GM19240 (cell line): ENCODE measurements at regions not wholly inside any gene's neighbourhood (a gene's known extent, or its start where the extent isn't known, plus 50 kb on each side); places are given as distances from the start of the nearest gene placed in this dataset.
A peak's percentile ranks its signal among the peaks of the same experiment; 100 is the strongest.
"Not testable (repeated sequence)": the region's sequence is repeated elsewhere in the genome, so short reads cannot be mapped to it uniquely, and the experiment has no call there.

Source experiments
- DNase-seq: peaks from one replicate; pipeline ENCODE4 v3.0.0; 2011; ENCODE audit warnings: low spot score; ENCODE audit not compliant: insufficient read length

DNA sequence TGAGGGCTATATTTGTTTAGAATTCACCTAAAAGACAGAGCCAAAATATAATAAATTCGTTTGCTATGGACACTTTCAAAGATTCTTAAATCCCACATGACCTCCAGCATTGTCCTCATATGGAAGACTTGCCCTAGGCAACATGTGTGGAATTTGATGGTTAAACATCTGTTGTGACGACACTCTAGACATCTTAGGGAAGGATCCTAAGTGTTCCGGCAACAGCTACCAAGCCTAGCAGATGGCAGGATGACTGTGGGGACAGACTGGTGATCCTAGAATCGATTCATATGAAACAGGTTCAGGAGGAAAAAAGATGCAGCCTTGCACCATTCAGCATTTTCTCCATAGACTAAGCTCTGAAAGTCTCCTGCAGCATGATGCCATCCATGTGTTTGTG, 77.6 kb upstream of the BACH2 start:
- no peak for DNase-seq

- no peak for DNase-seq
Observed at GRCh38 chr6:90372885-90373284, 76.2 kb upstream of the BACH2 start.

- no peak for DNase-seq
Observed at GRCh38 chr6:90372450-90372849, 75.8 kb upstream of the BACH2 start.

DNA sequence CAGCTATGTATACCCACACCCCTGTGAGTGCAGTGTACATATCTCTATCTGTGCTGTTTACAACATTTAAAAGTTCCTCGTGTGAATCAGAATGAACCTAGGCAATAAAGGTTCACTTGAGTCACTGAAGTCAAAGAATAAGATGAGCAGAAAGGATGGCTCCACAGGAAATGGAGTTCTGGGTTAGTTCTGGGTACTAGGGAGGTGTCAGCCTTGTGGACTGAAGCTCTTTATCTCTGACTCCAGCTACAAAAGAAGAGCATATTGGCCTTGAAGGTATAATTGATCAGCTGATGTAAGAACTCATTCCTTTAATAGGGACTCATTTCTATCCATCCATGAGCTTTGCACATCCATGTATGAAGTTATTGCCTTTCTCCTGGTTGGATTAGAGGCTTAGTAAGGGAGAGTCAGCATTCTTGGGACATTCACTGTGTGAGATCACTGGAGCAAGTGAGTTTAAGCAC, 73.9 kb upstream of the BACH2 start:
- no peak for DNase-seq

DNA sequence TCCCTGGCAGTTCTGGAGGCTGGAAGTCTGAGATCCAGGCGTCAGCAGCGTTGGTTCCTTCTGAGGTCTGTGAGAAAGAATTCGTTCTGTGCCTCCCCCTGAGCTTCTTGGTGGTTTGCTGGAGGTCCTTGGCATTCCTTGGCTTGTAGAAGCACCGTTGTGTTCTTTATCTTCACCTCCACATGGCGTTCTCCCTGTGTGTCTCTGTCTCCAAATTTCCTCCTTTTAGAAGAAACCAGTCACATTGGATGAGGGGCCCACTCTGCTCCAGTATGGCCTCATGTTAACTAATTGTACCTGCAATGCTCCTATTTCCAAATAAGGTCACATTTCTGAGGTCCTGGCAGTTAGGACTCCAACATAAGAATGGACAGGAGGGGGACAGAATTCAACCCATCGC, 73.0 kb upstream of the BACH2 start:
- no peak for DNase-seq

GRCh38 chr6:90369024-90369519, 72.4 kb upstream of the BACH2 start:
- DNase-seq = peak; percentile 48

DNA sequence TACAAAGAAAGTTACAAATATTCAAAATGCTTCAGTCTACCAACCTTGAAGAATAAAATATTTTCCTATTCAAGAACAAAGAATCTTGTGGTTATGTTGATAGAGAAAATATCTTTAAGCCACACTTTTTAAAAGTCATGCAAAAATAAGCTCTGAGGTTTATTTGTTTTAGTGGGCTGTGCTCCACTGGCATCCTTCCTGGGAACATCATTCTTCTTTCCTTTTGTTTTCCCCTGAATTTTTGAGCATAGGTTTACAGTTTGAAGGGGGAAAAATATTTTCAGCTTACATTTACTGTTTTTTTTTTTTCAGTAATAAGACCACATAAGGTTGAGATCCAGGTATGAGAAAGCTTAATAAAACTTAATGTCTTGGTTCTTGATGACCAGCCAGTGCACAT, 72.0 kb upstream of the BACH2 start:
- no peak for DNase-seq

- no peak for DNase-seq
Observed at GRCh38 chr6:90368001-90368400, 71.4 kb upstream of the BACH2 start.

DNA sequence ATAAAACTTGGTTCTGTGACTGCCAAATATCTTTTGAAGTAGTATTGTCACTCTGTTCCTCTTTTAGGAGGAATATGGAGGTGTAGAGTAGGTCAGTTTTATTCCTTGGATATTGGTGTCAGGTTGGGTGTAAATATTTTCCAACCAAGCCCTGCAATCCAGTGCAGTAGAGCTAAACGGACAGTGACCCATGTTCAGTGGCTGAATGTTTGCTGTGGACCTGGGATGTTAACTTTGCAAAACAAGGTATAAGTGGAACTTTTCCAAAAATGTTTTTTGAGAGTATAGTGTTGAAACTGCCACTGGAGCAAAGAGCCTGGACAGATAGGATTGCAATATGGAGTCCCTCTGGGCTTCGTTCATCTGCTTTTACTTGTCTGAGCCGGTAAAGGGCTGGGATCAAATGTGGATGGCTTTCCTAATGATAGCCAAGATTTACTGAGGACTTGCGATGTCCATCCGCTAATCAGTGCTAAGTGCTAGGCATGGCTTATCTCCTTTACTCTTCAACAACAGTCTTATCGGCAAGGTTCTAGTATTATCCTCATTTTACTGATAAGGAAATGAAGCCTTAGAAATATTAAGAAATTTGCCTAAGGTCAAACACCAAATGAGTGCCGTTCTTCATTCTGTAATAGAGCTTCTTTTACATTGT, 69.0 kb upstream of the BACH2 start:
- no peak for DNase-seq

DNA sequence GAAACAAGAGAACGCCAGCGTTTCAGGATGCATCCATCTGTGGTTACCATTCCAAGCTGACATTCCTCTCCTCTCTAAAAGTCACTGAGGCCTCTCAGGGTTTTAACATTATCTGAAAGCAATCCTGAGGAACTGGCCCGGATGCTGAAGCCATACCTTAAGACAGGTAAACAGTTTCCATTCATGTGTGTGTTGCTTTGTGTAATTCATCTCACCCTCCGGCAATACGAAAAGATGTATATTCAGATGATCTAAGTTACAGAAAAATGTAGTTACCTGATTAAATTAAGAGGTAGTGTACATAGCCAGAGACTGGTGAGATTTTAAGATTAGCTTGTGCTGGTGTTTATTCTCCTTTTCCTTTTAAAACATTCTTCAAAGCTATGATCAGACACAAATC, 68.4 kb upstream of the BACH2 start:
- no peak for DNase-seq

- no peak for DNase-seq
Observed at GRCh38 chr6:90364286-90364685, 67.6 kb upstream of the BACH2 start.

- DNase-seq = no peak
Observed at GRCh38 chr6:90362318-90362717, 65.7 kb upstream of the BACH2 start.

DNA sequence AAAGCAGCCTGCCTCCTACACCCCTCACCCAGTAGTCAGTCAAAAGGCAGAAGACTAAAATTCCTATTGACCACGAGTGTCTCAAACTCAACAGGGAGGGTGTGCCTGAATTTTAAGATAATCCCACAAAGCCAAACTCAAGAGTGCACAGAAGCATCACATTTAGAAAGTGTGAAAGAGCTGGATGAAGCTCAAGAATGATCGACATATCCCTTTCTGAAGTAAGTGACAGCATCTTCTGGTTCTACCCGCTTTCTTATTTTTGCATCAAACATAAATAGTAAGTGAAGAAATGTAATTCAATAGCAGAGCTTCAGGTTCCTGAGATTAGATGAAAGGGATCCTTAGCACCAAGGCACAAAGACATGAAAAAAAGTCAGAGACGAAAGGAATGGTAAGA, 64.5 kb upstream of the BACH2 start:
- DNase-seq = no peak

DNA sequence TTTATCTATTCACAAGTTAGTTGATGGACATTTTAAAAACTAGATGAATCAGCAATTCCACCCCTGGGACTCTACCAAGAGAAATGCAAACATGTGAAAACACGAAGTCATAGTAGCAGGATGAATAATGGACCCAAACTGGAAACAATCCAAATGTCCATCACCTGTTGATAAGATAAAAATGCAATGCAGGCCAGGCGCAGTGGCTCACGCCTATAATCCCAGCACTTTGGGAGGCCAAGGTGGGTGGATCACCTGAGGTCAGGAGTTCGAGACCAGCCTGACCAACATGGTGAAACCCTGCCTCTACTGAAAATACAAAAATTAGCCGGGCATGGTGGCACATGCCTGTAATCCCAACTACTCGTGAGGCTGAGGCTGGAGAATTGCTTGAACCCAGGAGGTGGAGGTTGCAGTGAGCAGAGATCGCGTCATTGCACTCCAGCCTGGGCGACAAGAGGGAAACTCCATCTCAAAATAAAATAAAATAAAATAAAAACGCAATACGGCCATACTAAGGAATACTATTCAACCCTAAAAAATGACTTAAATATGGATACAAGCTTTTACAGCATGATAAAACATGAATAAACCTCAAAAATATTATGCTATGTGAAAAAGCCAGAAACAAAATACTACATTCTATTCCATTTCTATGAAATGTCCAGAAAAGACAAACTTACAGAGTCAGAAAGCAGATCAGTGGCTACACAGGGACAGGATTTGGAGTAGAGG, 61.6 kb upstream of the BACH2 start:
- DNase-seq = not testable (repeated sequence)

- DNase-seq = no peak
Observed at GRCh38 chr6:90356012-90356421, 59.4 kb upstream of the BACH2 start.

GRCh38 chr6:90354961-90355360, 58.3 kb upstream of the BACH2 start:
- DNase-seq = no peak

DNA sequence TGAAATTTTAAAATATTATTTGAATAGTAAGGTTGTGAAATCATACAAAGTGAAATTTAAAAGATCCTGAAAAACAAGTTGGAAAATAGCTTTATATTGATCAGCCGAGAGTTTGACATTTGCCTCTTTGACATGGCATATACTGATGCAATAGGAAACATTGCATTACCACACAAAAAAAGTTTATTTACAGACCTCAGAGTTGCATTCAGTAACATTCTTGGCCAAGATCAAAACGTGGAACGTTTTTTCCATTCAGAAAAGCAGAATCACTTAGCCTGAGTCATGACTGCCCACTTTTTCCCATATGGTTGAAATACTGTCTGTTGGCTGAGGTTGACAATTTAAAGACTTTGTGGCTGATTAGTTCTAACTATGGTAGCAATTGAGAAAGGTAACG, 55.1 kb upstream of the BACH2 start:
- no peak for DNase-seq

DNA sequence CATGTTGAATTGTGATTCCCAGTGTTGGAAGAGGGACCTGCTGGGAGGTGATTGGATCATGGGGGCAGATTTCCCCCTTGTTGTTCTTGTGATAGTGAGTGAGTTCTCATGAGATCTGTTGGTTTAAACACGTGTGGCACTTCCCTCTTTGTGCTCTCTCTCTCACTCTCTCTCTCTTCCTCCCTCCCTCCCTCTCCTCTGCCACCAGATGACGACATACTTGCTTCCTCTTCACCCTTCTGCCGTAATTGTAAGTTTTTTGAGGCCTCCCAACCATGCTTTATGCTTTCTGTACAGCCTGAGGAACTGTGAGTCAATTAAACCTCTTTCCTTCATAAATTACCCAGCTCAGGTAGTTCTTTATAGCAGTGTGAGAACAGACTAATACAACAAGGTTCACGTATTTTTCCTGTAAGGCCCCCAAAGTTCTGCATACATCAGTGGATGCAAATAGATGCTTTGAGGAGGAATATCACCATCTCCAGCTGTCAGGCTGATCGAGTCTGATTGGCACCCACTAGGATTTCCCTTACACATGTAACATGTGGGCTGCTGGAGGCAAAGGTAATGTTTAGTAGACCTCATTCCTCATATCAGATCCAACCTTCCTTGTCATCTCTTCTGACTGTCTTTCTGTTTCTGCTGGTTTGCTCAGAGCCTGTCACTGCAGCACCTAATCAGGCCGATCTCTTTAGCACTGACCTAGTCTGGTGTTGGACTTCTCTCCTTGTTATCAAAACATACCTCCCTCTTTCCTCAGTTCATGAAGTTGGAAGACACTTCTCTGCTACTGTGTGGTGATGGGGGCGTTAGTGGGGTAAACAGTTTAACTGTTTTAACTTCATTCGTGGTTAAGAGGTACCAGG, 54.3 kb upstream of the BACH2 start:
- DNase-seq = no peak

DNA sequence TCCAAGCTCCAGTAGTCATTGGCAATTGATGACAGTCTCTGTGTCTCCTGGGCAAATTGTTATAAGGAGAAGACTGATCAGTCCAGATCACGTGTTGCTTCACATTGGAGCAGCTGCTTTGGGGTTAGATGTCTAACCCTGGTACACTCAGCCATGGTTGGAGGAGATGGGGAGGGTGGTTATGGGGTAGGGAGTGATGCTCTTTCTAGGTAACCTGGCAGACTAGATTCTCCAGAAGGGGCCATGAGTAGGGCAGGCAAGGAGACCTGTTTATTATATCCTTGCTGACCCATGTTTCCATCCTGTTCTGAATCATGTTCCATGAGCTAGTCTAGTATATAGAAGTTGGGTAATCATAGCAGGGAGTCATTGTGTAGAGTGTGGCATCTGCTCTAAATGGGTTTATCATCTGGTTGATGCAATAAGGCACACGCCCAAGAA, 50.8 kb upstream of the BACH2 start:
- no peak for DNase-seq

GRCh38 chr6:90346729-90347128, 50.1 kb upstream of the BACH2 start:
- no peak for DNase-seq
